Colonic mucosa (tissue), 4 donors: ENCODE measurements at regions not wholly inside any gene's neighbourhood (a gene's known extent, or its start where the extent isn't known, plus 50 kb on each side); places are given as distances from the start of the nearest gene placed in this dataset.

Source experiments
- DNase-seq: peaks from one replicate; pipeline ENCODE4 v3.0.0-alpha.2; 2020
- H3K27ac ChIP-seq: fragments of 200-600 bp; one replicate; pipeline ENCODE4 v1.8.0; 2021
- H3K27me3 ChIP-seq: fragments of 200-600 bp; one replicate; pipeline ENCODE4 v1.8.0; 2021
- H3K36me3 ChIP-seq: fragments of 200-600 bp; one replicate; pipeline ENCODE4 v1.8.0; 2021
- H3K4me1 ChIP-seq: fragments of 200-600 bp; one replicate; pipeline ENCODE4 v1.8.0; 2021; ENCODE audit warnings: mild to moderate bottlenecking
- H3K4me3 ChIP-seq: fragments of 200-600 bp; one replicate; pipeline ENCODE4 v1.8.0; 2021
- H3K9ac ChIP-seq, 2 donors: one replicate each; pipeline ENCODE4 v1.7.0; 2013; ENCODE audit warnings: control low read depth in 2 of 2, low read depth in 2 of 2, low read length in 2 of 2
- H3K9me3 ChIP-seq: fragments of 200-600 bp; one replicate; pipeline ENCODE4 v1.8.0; 2021
- CTCF ChIP-seq: fragments of 200-600 bp; IDR thresholded peaks from one replicate; pipeline ENCODE4 v1.8.0; 2022; ENCODE audit warnings: antibody characterized with exemption, mild to moderate bottlenecking
- intact Hi-C: fragments of 100-400 bp; cut with DNase I; formaldehyde crosslinking; loops from one replicate; pipeline ENCODE4 v1.14.1; 2022
- donor health status: healthy.
- donor health status: DM: no; HTN: no; CAD: no.
- donor health status: DM: no; HTN: no; CAD: no.

GRCh38 chr6:163901681-163902080 lies 487.2 kb downstream of the QKI start:
- no peaks in the 10 kb centered on the region for H3K9me3 ChIP-seq
- H3K27me3 ChIP-seq, result no peaks in the 10 kb centered on the region
- no peak overlapping the region for H3K27ac ChIP-seq
- H3K4me3 ChIP-seq, result no peak overlapping the region
- intact Hi-C loops, result no loop called here
- H3K4me1 ChIP-seq, result no peaks in the 10 kb centered on the region
- H3K36me3 ChIP-seq, result no peaks in the 10 kb centered on the region
- H3K9ac ChIP-seq, result no peak overlapping the region
- TF ChIP-seq CTCF, result no peak
- no peak for DNase-seq

GRCh38 chr6:163900570-163900969 lies 486.1 kb downstream of the QKI start:
- Histone ChIP-seq H3K9ac (no peak overlapping the region), H3K27me3 (no peaks in the 10 kb centered on the region), H3K27ac (no peak overlapping the region), H3K36me3 (no peaks in the 10 kb centered on the region), H3K4me1 (no peaks in the 10 kb centered on the region), H3K4me3 (no peak overlapping the region), H3K9me3 (no peaks in the 10 kb centered on the region)
- intact Hi-C loops, result no loop called here
- no peak for TF ChIP-seq CTCF
- no peak for DNase-seq

GRCh38 chr6:163897669-163898068 lies 483.2 kb downstream of the QKI start:
- H3K9ac ChIP-seq, result no peak overlapping the region
- no peaks in the 10 kb centered on the region for H3K36me3 ChIP-seq
- no peak for TF ChIP-seq CTCF
- intact Hi-C loops, result no loop called here
- no peaks in the 10 kb centered on the region for H3K27me3 ChIP-seq
- DNase-seq, result no peak
- no peaks in the 10 kb centered on the region for H3K4me1 ChIP-seq
- H3K27ac ChIP-seq, result no peak overlapping the region
- H3K9me3 ChIP-seq, result no peaks in the 10 kb centered on the region
- H3K4me3 ChIP-seq, result no peak overlapping the region

GRCh38 chr6:163897030-163897429 lies 482.5 kb downstream of the QKI start:
- Histone ChIP-seq H3K27ac (no peak overlapping the region), H3K4me1 (no peaks in the 10 kb centered on the region), H3K4me3 (no peak overlapping the region), H3K27me3 (no peaks in the 10 kb centered on the region), H3K9ac (no peak overlapping the region), H3K9me3 (no peaks in the 10 kb centered on the region), H3K36me3 (no peaks in the 10 kb centered on the region)
- intact Hi-C loops, result no loop called here
- TF ChIP-seq CTCF, result no peak
- DNase-seq, result no peak

- Histone ChIP-seq H3K27ac (no peak overlapping the region), H3K9me3 (no peaks in the 10 kb centered on the region), H3K4me1 (no peaks in the 10 kb centered on the region), H3K27me3 (no peaks in the 10 kb centered on the region), H3K36me3 (no peaks in the 10 kb centered on the region), H3K4me3 (no peak overlapping the region), H3K9ac (no peak overlapping the region)
- intact Hi-C loops, result no loop called here
- TF ChIP-seq CTCF, result no peak
- no peak for DNase-seq
Observed at GRCh38 chr6:163895162-163895561, 480.6 kb downstream of the QKI start.

GRCh38 chr6:163893609-163894189 lies 479.2 kb downstream of the QKI start:
- DNase-seq, result no peak
- Histone ChIP-seq H3K27ac (no peak overlapping the region), H3K9me3 (no peaks in the 10 kb centered on the region), H3K4me3 (no peak overlapping the region), H3K4me1 (no peaks in the 10 kb centered on the region), H3K27me3 (no peaks in the 10 kb centered on the region), H3K36me3 (no peaks in the 10 kb centered on the region), H3K9ac (no peak overlapping the region)
- no peak for TF ChIP-seq CTCF
- intact Hi-C loops, result no loop called here
